DND-41 (cell line): ENCODE measurements at regions not wholly inside any gene's neighbourhood (a gene's known extent, or its start where the extent isn't known, plus 50 kb on each side); places are given as distances from the start of the nearest gene placed in this dataset.

Experiments
- EZH2 ChIP-seq: IDR thresholded peaks from 3 replicates; pipeline ENCODE4 v1.6.1; 2012; ENCODE audit warnings: borderline replicate concordance, low read depth, mild to moderate bottlenecking, moderate library complexity, low read length, inconsistent platforms; ENCODE audit not compliant: severe bottlenecking
- TF ChIP-seq, protein P1 (sequence below): IDR thresholded peaks from 2 replicates; pipeline ENCODE4 v1.5.1; 2012; ENCODE audit warnings: borderline replicate concordance, low read length, moderate library complexity, mild to moderate bottlenecking; ENCODE audit not compliant: poor library complexity, severe bottlenecking; ENCODE audit errors: extremely low read depth

DNA sequence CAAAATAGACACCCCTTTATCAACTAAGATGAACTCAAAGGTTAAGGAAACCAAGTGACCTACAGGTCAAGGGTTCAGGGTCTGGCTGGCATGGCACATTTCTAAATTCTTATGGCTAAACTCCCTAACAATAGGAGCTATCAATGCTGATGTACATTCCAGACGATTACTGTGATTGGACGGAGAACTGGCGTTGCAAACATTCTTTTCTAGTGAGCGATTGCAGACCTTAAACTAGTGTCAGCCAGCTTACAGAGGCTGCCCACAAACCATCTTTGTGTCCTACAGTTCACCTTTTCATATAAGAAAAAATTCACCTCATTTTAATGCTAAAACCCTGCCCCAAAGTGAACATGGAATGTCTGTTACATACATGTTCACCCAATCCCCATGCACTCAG is 382.9 kb downstream of the MAT2B start:
- TF ChIP-seq, protein P1, sequence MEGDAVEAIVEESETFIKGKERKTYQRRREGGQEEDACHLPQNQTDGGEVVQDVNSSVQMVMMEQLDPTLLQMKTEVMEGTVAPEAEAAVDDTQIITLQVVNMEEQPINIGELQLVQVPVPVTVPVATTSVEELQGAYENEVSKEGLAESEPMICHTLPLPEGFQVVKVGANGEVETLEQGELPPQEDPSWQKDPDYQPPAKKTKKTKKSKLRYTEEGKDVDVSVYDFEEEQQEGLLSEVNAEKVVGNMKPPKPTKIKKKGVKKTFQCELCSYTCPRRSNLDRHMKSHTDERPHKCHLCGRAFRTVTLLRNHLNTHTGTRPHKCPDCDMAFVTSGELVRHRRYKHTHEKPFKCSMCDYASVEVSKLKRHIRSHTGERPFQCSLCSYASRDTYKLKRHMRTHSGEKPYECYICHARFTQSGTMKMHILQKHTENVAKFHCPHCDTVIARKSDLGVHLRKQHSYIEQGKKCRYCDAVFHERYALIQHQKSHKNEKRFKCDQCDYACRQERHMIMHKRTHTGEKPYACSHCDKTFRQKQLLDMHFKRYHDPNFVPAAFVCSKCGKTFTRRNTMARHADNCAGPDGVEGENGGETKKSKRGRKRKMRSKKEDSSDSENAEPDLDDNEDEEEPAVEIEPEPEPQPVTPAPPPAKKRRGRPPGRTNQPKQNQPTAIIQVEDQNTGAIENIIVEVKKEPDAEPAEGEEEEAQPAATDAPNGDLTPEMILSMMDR: no peak
- TF ChIP-seq EZH2: no peak
